Astrocyte (in vitro differentiated cells and primary cell): ENCODE measurements at regions not wholly inside any gene's neighbourhood (a gene's known extent, or its start where the extent isn't known, plus 50 kb on each side); places are given as distances from the start of the nearest gene placed in this dataset.

Experiments
- DNase-seq: peaks from one replicate; pipeline ENCODE4 v3.0.0-alpha.2; 2010; ENCODE audit warnings: low read depth
- FAIRE-seq: peaks from 2 replicates; lab custom pipeline; 2011; peaks lifted over from hg19 to GRCh38; lab: Jason Lieb, UNC
- H2AFZ ChIP-seq: 2 replicates; pipeline ENCODE4 v1.6.0; 2012; ENCODE audit warnings: low read depth, low read length, inconsistent platforms
- H3K27ac ChIP-seq: 2 replicates; pipeline ENCODE4 v1.5.1; 2011; ENCODE audit warnings: low read depth, low read length, inconsistent platforms
- H3K27me3 ChIP-seq: 2 replicates; pipeline ENCODE4 v1.6.0; 2011; ENCODE audit warnings: low read length, inconsistent platforms; ENCODE audit not compliant: insufficient read depth
- H3K36me3 ChIP-seq: 2 replicates; pipeline ENCODE4 v1.5.1; 2011; ENCODE audit warnings: low read length, inconsistent platforms; ENCODE audit not compliant: insufficient read depth
- H3K4me1 ChIP-seq: 2 replicates; pipeline ENCODE4 v1.5.1; 2011; ENCODE audit warnings: low read length, inconsistent platforms; ENCODE audit not compliant: insufficient read depth
- H3K4me2 ChIP-seq: 2 replicates; pipeline ENCODE4 v1.6.0; 2012; ENCODE audit warnings: low read length, inconsistent platforms
- H3K4me3 ChIP-seq: 2 replicates; pipeline ENCODE4 v1.5.1; 2011; ENCODE audit warnings: low read depth, mild to moderate bottlenecking, low read length, inconsistent platforms; ENCODE audit not compliant: insufficient read depth
- H3K79me2 ChIP-seq: 2 replicates; pipeline ENCODE4 v1.6.0; 2012; ENCODE audit warnings: mild to moderate bottlenecking, low read length, inconsistent platforms; ENCODE audit not compliant: insufficient read depth
- H3K9ac ChIP-seq: 2 replicates; pipeline ENCODE4 v1.6.0; 2012; ENCODE audit warnings: mild to moderate bottlenecking, low read length, inconsistent platforms
- H3K9me3 ChIP-seq: 2 replicates; pipeline ENCODE4 v1.5.1; 2012; ENCODE audit warnings: low read depth, mild to moderate bottlenecking, low read length, inconsistent platforms; ENCODE audit not compliant: insufficient read depth
- H4K20me1 ChIP-seq: 2 replicates; pipeline ENCODE4 v1.6.0; 2012; ENCODE audit warnings: low read length, inconsistent platforms; ENCODE audit not compliant: insufficient read depth
- H3K27ac Mint-ChIP-seq: one replicate; pipeline ENCODE4 v1.8.0; 2021; ENCODE audit warnings: mild to moderate bottlenecking, mixed read lengths; ENCODE audit not compliant: unreplicated experiment
- H3K27me3 Mint-ChIP-seq: one replicate; pipeline ENCODE4 v1.8.0; 2021; ENCODE audit warnings: low read depth, mixed read lengths; ENCODE audit not compliant: unreplicated experiment
- H3K36me3 Mint-ChIP-seq: one replicate; pipeline ENCODE4 v1.8.0; 2021; ENCODE audit warnings: low read depth, mixed read lengths; ENCODE audit not compliant: unreplicated experiment
- H3K4me1 Mint-ChIP-seq: one replicate; pipeline ENCODE4 v1.8.0; 2021; ENCODE audit warnings: low read depth, mixed read lengths; ENCODE audit not compliant: unreplicated experiment
- H3K4me3 Mint-ChIP-seq: one replicate; pipeline ENCODE4 v1.8.0; 2021; ENCODE audit warnings: mild to moderate bottlenecking, moderate library complexity, mixed read lengths; ENCODE audit not compliant: unreplicated experiment
- H3K9me3 Mint-ChIP-seq: one replicate; pipeline ENCODE4 v1.8.0; 2021; ENCODE audit warnings: mild to moderate bottlenecking, mixed read lengths; ENCODE audit not compliant: unreplicated experiment
- EZH2 ChIP-seq: IDR thresholded peaks from 2 replicates; pipeline ENCODE4 v1.6.1; 2012; ENCODE audit warnings: mild to moderate bottlenecking, low read length, inconsistent platforms; ENCODE audit not compliant: insufficient read depth
- TF ChIP-seq, protein P1 (sequence below): IDR thresholded peaks from 2 replicates; pipeline ENCODE4 v1.5.1; 2011; ENCODE audit warnings: low read depth, mild to moderate bottlenecking, inconsistent platforms, low read length, moderate library complexity; ENCODE audit not compliant: insufficient read depth

DNA sequence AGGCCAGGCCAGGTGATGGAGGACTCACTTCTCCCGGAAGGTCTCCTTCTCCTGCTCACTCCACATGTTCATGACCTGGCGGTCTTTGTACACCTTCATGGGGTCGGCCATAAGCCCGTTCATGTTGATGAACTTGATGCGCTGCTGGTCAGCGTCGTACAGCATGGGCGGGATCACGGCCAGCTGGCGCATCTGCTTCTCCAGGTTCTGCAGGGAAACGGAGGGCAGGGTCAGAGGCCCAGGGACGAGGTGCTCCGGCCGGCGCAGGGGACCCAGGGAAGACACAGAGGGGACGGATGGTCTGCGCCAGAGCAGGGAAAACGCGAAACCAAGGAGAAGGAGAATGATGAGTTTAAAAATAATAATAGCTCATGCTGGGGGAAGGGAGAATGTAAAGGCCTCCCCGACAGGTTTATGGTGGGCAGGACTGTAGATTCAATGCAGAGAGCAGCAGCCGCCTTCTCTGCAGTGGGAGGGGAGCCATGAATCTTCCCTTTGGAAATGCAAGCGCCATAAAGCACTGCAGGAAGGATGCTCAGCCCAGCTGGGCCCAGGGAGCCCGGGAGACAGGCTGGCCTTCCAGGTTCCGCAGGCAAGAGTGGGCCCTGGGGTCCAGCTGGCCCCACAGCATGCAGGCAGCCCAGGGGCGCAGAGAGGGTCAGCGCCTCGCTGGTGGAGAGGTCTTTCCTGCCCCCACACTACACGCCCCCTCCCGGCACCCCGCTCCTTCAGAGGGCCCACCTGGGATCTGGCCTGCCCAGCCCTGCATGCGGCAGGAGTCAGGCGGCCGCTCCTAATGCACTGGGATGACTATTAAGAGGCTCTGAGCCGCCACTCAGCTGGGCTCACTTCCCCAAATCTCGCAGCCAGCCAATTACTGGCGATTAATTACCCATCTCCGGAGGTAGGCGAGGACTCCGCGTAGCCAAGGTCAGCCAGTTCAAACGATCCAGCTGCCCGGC is 132.0 kb downstream of the RFLNA start:
- peaks cover 41% of the 10 kb centered on the region for H3K4me1 ChIP-seq
- no peak for FAIRE-seq
- DNase-seq, result no peak
- peak overlapping the region; percentile 19 for H3K9ac ChIP-seq
- H3K4me3 ChIP-seq, result no peak overlapping the region
- peaks cover 24% of the 10 kb centered on the region for H3K4me1 Mint-ChIP-seq
- H4K20me1 ChIP-seq, result peaks cover 42% of the 10 kb centered on the region
- H3K36me3 Mint-ChIP-seq, result peaks cover 7% of the 10 kb centered on the region
- H3K36me3 ChIP-seq, result peaks cover 5% of the 10 kb centered on the region
- no peaks in the 10 kb centered on the region for H3K27me3 Mint-ChIP-seq
- H3K4me3 Mint-ChIP-seq, result no peak overlapping the region
- no peak overlapping the region for H3K4me2 ChIP-seq
- peak overlapping the region; percentile 88 for H3K27ac Mint-ChIP-seq
- H3K9me3 Mint-ChIP-seq, result no peaks in the 10 kb centered on the region
- H2AFZ ChIP-seq, result no peak overlapping the region
- H3K27me3 ChIP-seq, result no peaks in the 10 kb centered on the region
- no peak for TF ChIP-seq EZH2
- TF ChIP-seq, protein P1, sequence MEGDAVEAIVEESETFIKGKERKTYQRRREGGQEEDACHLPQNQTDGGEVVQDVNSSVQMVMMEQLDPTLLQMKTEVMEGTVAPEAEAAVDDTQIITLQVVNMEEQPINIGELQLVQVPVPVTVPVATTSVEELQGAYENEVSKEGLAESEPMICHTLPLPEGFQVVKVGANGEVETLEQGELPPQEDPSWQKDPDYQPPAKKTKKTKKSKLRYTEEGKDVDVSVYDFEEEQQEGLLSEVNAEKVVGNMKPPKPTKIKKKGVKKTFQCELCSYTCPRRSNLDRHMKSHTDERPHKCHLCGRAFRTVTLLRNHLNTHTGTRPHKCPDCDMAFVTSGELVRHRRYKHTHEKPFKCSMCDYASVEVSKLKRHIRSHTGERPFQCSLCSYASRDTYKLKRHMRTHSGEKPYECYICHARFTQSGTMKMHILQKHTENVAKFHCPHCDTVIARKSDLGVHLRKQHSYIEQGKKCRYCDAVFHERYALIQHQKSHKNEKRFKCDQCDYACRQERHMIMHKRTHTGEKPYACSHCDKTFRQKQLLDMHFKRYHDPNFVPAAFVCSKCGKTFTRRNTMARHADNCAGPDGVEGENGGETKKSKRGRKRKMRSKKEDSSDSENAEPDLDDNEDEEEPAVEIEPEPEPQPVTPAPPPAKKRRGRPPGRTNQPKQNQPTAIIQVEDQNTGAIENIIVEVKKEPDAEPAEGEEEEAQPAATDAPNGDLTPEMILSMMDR, result no peak
- H3K79me2 ChIP-seq, result peaks cover 10% of the 10 kb centered on the region
- H3K9me3 ChIP-seq, result no peaks in the 10 kb centered on the region
- H3K27ac ChIP-seq, result no peak overlapping the region

DNA sequence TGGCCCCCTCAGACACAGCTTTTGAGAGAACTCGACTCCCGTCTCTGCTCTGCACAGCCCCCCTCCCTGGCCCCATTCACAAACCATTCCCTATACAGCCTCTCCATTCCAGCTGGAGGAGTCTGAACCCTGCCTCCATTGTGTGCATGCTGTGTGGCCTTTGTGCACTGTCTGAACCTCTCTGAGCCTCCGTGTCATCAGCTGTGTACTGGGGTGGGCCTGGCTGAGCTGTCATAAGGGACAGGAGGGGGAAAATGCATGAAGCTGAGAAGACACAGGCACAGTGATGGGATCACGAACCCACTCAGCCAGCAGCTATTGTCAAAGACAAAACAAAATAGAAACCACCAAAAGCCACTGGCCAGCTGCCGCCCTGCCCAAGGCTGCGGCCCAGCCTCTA is 130.8 kb downstream of the RFLNA start:
- peaks cover 52% of the 10 kb centered on the region for H3K4me1 ChIP-seq
- Mint-ChIP-seq H3K27me3 (no peaks in the 10 kb centered on the region), H3K9me3 (no peaks in the 10 kb centered on the region), H3K4me1 (peaks cover 20% of the 10 kb centered on the region), H3K27ac (no peak overlapping the region), H3K4me3 (no peak overlapping the region), H3K36me3 (peaks cover 7% of the 10 kb centered on the region)
- H3K9me3 ChIP-seq, result no peaks in the 10 kb centered on the region
- no peaks in the 10 kb centered on the region for H3K27me3 ChIP-seq
- no peak overlapping the region for H3K9ac ChIP-seq
- no peak for TF ChIP-seq EZH2
- TF ChIP-seq, protein P1, result no peak
- peaks cover 38% of the 10 kb centered on the region for H4K20me1 ChIP-seq
- H2AFZ ChIP-seq, result no peak overlapping the region
- DNase-seq, result no peak
- FAIRE-seq, result no peak
- H3K27ac ChIP-seq, result no peak overlapping the region
- H3K79me2 ChIP-seq, result peaks cover 8% of the 10 kb centered on the region
- no peak overlapping the region for H3K4me2 ChIP-seq
- H3K4me3 ChIP-seq, result no peak overlapping the region
- peaks cover 5% of the 10 kb centered on the region for H3K36me3 ChIP-seq

DNA sequence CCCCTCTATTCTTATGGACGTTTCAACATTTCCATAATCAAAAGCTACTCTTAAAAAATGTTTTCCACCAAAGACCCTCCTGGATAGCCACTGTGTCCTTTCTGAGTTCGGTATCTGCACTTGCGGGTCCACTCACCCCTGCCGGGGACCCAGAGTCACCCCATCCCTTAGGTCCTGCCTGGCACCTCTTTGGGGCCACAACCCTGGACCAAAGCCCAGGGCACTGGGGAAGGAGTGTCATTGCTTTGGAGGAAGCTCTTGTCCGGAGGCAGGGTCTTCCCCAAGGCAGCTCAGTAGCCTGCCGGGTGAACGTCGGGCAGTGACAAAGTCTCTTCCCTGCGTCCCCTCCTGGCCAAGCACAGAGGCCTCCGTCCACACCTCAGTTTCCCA is 129.6 kb downstream of the RFLNA start:
- H3K9ac ChIP-seq, result no peak overlapping the region
- DNase-seq (no peak), FAIRE-seq (no peak)
- H3K4me2 ChIP-seq, result no peak overlapping the region
- Mint-ChIP-seq H3K27ac (no peak overlapping the region), H3K4me3 (no peak overlapping the region), H3K27me3 (no peaks in the 10 kb centered on the region), H3K36me3 (peaks cover 13% of the 10 kb centered on the region), H3K4me1 (peaks cover 22% of the 10 kb centered on the region), H3K9me3 (no peaks in the 10 kb centered on the region)
- no peak overlapping the region for H2AFZ ChIP-seq
- H3K36me3 ChIP-seq, result peaks cover 7% of the 10 kb centered on the region
- no peaks in the 10 kb centered on the region for H3K27me3 ChIP-seq
- H3K4me1 ChIP-seq, result peaks cover 52% of the 10 kb centered on the region
- H3K4me3 ChIP-seq, result no peak overlapping the region
- H3K27ac ChIP-seq, result no peak overlapping the region
- H4K20me1 ChIP-seq, result peaks cover 38% of the 10 kb centered on the region
- peaks cover 16% of the 10 kb centered on the region for H3K79me2 ChIP-seq
- TF ChIP-seq EZH2, result no peak
- TF ChIP-seq, protein P1, result no peak
- H3K9me3 ChIP-seq, result no peaks in the 10 kb centered on the region
